ENCODE measurements at regions not wholly inside any gene's neighbourhood (a gene's known extent, or its start where the extent isn't known, plus 50 kb on each side); places are given as distances from the start of the nearest gene placed in this dataset.
"Not testable (repeated sequence)": the region's sequence is repeated elsewhere in the genome, so short reads cannot be mapped to it uniquely, and the experiment has no call there.

- TF ChIP-seq CTCF (conservative IDR thresholded peaks at IDR 0.05; ENCODE audit: low read length); EZH2phosphoT487 (IDR thresholded peaks at IDR 0.05; ENCODE audit: borderline replicate concordance, low read depth, low read length): not testable (repeated sequence)
Measured at GRCh38 chr2:42988055-42988454, 195.7 kb upstream of the HAAO start.

Data from OCI-LY7 (cell line).